CD4-positive, alpha-beta T cell treated with Interleukin-15 for 1 hour (primary cell): ENCODE measurements at regions not wholly inside any gene's neighbourhood (a gene's known extent, or its start where the extent isn't known, plus 50 kb on each side); places are given as distances from the start of the nearest gene placed in this dataset.
A peak's percentile ranks its signal among the peaks of the same experiment; 100 is the strongest.
"Not testable (repeated sequence)": the region's sequence is repeated elsewhere in the genome, so short reads cannot be mapped to it uniquely, and the experiment has no call there.

Experiments
- DNase-seq: peaks from one replicate; pipeline ENCODE4 v3.0.0-alpha.2; 2020

DNA sequence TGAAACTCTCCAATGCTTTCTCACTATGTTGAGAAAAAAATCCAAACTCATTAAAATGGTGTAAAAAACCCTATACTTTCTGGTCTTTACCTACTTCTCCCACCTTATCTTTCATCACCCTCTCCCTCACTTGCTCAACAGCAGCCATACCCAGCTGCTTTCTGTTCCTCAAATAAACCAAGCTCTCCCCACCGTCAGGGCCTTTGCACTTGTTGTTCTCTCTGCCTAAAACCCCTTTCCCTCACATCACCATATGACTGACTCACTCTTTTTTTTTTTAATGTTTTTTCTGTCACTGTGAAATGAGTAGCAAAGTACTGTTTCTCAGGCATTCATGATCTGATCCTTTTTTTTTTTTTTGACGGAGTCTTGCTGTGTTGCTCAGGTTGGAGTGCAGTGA is 122.3 kb upstream of the TMEM164 start:
- peak; percentile 59 for DNase-seq

DNA sequence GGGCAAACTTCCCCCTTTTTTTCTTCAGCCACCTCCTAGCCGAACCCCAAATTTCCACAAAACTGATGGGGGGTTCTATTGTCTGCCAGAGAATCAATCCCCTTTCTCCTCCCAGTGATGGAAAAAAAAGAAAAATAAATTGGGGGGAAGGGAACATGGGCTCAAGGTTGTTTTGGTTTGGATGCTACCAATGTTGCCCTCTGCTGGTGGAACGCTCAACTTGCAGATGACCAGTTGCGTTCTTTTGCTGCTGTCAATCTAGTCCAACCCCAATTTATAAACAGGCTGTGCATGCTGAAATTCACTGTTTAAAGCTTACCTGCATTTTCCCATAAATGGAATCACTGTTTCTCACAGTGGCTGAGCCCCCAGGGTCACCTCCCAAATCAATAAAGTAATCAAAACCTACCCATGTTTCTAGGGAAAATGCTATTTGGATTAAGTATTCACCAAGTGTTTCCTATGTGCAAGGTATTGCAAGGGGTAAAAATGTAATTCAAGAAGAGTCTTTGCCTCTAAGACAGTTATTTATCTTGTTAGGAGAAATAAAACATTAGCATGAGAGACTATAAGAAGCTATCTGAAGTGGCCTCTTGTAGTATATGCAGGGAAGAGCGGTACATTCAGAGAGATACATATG is 116.7 kb upstream of the TMEM164 start:
- DNase-seq, result no peak

DNA sequence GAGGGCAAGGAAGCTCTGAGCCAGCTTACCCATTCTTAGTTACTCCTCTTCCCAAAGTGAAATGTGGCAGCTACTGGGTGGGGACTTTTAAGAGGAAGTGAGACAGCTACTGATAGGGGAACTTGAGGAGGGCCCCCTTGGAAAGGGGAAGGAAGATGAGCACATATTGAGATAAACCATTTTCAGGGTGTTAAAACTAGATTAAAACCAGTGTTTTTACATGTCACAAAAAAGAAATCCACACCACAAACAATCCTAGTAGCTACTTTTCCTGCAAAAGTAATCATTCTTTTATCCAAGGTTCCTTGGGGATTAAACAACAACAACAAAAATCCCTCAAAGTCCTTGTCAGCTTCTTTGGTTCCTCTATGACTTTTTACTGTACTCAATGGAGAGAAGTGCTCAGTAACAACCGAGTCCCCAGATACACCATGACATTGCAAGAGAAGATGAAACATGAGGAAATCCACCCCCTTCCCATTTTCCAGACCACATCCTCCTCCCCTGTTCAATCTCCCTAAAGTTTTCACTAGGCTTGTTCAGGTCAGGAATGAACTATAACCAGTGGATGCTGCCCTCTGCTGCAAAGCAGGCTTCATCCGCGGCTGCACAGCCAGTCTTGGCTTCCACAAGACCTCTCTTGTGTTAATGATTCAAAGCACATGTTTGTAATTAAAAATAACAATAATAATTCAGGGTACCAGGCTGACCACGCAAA is 113.5 kb upstream of the TMEM164 start:
- peak; percentile 36 for DNase-seq

DNA sequence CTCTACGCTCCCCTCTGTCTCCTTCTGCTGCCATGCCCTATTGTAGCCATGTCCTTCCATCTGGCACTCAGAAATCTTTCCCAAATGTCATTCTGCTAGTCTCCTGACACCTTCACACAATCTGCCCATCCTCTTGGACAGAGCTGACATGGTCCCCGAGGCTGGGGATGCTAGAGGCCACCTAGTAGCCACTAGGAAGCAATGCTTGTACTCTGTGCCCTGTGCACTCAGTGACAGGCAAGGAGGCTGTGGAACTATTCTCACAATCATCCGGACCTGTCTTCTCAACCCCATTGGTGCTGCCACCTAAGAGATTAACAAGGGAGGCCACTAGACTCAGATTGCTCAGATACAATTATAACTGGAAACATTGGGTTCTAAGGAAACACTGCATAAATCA is 112.6 kb upstream of the TMEM164 start:
- no peak for DNase-seq

DNA sequence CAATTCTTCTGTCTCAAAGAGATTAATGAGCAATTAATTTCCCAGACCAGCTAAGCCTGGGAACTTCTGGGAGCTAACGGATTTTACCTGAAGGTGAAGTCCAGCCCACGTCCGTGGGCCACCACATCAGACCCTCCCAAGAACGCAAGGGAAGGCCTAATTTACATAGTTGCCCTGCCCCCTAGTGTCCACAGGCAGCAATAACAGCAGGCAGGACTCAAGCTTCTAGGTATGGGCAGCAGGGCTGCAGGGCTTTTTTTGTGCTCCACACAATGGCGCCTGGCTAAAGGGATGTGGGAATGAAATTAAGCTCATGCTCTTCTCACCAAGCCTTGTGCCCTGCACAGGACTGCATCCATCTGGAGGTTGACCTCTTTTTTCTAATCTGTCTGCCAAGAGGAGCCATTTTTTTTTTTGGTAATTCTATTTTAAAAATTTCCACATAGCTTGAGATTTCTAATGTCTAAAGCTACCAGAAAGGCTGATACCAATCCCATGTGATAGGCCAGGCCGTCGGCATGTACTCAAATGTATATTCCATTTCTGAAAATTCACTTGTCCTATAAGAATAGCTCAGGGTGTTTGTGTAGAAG is 111.9 kb upstream of the TMEM164 start:
- DNase-seq, result peak; percentile 32

DNA sequence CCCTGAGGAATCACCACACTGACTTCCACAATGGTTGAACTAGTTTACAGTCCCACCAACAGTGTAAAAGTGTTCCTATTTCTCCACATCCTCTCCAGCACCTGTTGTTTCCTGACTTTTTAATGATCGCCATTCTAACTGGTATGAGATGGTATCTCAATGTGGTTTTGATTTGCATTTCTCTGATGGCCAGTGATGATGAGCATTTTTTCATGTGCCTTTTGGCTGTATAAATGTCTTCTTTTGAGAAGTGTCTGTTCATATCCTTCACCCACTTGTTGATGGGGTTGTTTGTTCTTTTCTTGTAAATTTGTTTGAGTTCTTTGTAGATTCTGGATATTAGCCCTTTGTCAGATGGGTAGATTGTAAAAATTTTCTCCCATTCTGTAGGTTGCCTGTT is 106.9 kb upstream of the TMEM164 start:
- DNase-seq, result not testable (repeated sequence)

DNA sequence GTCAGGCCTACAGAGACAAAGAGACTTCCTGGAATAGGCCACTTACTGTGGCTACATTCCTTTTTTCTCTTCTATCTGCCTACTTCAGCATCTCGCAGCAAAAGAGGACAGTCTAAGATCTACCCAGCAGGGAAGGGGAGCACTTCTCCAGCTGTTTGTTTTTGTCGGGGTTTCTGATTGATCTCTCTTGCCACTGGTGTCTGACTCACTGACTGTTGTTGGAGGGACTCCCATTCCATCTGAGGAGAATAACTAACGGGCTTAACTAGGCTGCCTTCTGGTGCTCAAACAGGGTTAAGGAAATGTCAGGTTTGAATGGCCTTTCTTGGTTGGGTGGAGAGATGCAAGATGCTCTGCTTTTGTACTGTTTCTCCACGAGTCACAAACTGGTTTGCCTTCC is 100.2 kb upstream of the TMEM164 start:
- DNase-seq, result no peak

DNA sequence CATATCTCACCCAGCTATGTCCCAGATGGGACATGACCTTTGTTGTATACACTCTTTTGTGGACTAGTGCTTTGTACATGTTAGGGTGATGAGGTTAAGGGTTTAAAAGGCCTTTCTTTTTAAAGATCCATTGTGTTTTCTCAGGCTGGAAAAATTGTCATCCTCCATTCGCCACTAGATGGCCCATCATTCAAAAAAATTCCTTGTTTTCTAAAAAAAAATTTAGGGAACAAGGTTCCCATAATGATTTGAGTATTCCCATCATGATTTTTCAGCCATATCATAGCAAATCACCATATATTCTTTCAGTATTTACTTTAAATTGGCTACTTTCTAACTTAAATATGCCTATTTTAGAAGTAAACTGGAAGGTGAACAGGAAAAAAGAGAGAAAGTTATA is 91.9 kb upstream of the TMEM164 start:
- no peak for DNase-seq

DNA sequence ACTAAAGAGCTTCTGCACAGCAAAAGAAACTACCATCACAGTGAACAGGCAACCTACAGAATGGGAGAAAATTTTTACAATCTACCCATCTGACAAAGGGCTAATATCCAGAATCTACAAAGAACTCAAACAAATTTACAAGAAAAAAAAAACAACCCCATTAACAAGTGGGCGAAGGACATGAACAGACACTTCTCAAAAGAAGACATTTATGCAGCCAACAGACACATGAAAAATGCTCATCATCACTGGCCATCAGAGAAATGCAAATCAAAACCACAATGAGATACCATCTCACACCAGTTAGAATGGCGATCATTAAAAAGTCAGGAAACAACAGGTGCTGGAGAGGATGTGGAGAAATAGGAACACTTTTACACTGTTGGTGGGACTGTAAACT is 89.9 kb upstream of the TMEM164 start:
- DNase-seq, result not testable (repeated sequence)

DNA sequence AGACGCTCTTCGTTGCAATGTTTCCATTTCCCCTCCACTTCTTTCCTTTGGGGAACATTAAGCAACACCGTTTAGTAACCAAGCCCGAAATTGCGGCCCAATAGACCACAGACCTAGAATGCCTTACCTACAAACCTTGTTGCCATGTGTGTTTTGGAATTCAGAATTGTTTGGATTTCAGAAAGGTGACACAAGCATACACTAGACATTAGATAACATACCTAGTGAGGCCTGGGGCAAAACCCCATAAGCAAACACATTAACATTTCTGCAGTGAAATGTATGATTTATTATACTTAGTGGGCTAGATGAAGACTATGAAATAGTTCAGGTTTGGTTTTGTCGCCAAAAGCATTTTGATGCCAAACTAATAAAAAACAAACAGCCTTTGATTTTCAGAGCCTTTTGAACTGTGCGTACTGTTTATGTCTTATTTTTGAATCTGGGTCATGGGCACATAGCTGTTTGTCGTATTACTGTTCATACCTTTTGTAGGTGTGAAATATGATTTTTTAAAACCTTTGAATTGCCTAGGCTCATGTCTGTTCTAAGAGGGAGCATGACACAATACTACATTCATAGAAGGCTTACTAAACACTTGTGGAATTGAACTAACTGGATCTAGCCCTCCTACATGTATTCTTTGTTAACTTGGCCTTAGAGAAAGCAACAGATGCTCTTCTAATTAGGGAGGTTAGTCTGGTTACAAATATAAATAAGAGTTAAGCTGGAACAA is 88.6 kb upstream of the TMEM164 start:
- DNase-seq, result no peak

DNA sequence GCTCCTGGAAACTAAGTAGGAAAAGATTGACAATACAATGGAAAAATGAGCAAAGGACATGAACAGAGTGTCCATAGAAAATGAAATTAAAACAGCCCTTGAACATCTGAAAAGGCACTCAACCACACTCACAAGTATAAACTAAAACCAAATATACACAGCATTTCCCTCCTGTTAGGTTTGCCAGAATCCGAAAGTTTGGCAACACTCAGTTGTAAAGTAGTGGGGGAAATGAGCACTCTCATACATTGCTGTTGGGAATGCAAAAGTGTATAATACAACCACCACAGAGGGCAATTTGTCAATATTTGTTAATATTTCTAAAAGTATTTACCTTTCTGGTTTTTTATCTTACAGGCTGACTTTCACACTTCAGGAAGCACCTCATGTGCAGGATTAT is 84.2 kb upstream of the TMEM164 start:
- no peak for DNase-seq

DNA sequence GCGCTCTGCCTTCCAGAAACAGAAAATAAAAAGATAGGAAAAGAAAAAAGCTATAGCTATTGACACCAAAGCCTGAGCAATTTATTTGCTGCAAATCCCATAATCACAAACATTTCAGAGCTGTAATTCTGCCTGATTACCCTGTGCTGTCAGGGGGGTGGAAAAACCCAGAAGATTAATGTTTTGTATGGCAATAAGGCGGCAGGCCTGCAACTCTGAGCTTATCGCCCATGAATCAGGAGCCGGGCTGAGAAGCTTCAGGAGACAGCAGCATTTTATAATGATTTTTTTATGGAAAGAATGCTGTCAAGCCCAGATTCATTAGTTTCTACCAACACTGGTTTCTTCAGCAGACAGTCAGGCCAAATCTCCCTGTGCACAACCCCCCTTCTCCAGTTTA is 82.6 kb upstream of the TMEM164 start:
- DNase-seq, result no peak

DNA sequence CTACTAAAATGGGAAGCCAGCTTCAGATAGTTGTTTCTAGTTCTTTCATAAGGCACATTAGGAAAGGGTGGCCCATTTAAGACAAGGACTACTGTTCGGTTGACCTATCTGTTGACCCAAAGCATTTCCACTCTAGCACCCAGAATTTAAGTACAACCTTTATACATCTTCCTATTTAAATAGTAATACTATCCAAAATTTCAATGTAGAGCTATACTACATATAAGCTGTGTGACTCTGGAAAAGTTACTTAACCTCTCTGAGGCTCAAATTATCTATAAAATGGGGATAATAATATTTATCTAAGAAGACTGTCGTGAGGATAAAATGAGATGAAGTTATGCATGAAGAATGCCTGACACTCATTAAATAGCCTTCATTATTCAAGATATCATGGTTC is 82.0 kb upstream of the TMEM164 start:
- no peak for DNase-seq

DNA sequence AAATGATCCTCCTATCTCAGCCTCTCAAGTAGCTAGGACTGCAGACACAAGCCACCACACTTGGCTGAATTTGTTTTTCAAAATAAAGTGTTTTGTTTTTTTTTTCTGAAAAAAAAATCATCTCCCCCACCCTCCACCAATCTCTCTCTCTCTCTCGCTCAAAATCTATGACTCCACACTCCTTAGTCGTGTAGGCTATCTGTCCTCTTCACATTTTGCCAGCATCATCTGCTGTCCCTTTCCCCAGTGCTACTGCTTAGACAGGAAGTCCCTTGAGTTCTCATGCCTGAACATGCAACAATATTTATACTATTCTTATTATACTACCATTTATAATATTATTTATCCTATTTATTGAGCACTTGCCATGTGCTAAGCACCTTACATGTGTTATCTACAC is 80.7 kb upstream of the TMEM164 start:
- no peak for DNase-seq

DNA sequence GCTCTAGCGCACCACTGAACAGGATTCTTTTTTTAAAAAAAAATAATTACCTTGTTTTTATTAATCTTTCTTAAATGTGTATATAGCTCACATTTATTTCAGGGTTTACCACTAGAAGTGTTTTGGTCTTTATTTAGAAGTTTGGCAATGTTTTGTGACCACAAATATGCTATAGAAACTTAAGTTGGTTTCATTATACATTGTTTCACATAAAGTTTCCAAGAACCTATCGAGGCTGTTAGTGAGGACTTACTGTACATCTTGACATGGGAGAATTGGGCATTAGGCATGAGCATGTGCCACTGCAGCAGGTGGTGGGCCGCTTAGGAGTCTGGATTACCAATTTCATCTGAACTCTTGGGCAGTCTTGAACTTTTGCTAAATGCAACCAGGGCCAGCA is 77.9 kb upstream of the TMEM164 start:
- not testable (repeated sequence) for DNase-seq

DNA sequence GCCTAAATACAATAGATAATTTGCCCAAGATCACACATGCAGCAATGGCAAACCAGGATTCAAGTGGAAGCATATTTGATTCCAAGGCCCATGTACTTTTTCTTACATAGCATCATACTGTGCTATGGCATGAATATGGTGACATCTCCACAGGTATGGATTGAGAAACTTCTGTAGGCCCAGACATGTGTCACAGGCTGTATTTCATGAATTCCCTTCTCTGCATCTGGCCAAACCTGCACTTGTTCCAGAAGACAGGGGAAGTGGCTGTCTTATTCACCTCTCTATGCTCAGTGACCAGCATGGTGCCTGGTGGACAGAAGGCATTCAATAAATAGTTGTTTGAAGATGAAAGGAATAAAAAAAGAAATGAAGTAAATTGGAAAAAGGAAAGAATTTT is 77.3 kb upstream of the TMEM164 start:
- DNase-seq, result no peak

DNA sequence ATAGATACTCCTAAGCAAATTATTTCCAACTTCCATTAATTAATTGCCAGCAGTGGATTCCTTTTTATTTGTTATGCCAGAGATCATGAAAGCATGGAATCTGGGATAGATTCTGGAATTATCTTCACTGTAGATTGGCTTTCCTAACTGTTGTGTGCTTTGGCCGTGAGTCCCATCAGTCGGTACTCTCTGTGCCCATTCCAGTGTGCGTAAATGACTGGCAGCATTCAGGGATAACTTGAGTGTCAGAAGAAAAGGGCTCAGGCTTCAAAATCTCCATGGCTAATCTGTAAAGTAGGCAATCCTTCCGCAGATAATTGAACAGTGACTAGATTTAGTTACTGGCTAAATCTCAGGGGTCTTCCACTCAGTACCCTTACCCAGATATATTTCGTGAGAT is 76.8 kb upstream of the TMEM164 start:
- no peak for DNase-seq

DNA sequence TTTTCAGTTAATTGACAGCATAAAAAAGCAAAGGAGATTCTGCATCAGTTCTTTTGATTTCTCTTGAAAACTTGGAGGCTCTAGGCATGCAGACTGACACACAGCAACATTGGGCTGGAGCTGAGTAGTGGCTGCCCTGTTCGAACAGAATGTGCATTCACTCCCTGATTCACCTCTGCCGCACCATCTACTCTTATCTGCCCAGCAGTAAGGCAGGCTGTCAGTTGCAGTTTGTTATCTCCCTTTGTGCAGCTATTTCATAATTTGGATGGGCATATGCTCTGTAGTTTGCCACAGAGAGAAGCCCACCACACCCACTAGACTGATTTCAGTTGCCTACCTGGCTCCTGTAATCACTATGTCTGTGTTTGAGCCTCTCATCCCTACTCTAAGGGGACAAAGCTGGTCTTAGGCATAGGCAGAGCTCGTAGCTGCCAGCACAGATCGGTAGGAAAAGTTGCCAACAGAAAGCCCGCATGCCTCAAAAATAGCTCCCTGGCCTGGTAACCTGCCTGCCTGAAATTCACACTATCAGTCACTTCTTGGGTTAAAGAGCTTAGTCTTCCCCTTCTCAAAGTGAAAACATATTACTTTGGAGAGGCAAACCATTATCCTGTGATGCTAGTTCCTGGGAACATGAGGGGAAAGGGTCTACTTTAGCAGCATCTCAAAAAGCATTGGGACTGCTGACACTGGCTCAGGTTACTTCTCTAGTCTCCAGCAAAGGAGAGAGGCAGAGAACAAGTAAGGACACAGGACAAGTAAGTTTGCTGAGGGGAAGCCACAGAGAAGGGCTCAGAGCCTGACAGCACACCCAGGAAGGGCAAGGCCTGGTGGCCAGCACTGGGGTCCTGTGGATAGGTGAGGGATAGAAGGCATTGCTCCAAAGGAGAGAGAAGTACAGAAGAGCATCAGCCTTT is 75.9 kb upstream of the TMEM164 start:
- DNase-seq, result no peak

DNA sequence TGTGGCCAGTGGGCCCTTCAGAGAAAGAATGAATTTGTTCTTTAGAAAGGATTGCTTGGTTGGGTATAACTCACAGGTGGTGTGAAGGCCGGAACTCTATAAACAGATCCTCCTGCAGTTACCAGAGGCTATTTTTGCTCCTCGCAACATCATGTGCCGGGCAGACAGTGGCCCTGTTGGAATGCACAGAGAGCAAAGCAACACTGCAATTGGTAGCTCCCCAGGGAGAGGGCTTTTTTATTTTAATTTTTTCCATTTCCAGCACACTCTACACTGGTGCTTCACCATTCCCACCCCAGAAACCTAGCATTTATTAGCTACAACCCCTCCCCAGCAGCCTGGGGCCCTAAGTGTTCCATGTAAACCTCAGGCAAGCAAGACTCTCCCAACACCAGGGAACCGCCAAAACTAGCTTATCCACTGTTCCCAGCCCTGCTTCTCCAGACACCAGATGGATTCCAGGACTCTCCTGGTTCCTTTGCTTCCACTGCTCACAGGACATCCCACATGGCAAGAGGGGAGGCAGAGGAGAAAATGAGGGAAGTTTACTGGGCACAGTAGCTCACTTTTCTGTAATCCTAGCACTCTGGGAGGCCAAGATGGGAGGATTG is 75.1 kb upstream of the TMEM164 start:
- DNase-seq, result no peak

DNA sequence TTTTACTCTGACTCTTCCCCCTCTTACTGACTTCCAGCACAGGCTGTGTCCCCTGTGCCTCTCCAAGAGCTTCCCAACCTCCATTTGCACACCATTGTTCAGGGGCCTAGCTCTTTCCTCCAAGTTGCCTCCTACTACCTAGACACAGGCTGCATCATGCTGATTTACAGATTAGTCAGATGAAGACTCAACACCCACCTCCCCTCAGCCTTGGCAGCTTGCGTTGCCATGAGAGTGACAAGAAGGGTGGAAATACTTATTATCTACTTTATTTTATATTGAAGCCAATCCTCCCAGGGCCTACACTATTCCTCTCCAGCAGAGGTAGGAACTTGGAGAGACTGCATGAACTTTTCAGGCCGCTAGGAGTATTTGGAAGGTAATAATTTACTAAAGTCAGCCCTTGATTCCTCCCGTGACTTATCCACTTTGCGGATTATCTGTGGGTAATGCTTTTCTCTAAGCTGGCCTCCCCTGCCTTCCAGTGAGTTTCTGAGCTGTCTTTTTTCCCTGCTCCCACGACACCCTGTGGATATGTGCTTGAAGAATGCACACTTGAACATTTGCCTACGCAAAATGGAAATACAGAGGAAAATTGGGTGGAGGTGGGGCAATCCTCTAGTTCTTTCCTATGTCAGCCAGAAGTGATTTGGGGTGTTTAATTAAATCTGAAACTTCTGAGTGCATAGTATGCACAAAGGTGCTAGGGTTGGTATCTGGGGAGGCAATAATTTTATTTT is 74.1 kb upstream of the TMEM164 start:
- no peak for DNase-seq

DNA sequence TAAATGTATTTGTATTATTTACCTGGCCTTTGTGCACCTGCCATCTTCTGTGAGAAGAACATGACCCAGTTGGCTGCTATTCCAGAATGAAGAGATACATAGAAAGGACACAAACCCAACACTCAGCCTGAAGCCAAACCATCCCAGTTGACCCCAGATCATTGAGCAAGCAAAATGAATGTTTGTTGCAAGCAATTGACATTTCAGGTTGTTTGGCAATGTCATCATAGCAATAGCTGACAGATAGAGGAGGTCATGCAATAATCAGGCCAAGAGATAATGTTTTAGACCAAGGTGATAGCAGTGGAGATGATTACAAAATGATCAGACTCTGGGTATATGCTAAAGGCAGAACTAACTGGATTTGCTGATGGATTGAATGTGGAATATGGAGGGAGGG is 71.2 kb upstream of the TMEM164 start:
- DNase-seq, result no peak

DNA sequence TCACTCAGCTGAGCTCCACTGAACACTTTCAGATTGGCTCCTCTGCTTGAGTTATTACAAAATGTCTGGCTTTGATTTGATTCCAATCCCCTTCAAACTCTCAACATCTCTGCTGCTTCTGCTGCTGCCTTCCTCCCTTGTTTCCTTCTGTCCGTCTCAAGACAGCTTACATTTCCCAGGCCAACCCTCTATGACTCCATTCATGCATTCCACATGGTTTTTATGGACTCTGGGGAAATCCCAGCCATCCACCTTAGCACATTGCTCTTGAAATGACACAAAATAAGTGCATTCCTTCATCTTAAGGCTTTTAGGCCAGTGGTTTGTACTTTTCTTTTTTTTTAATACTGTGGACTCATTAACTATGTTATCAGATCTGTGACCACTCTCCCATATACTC is 68.5 kb upstream of the TMEM164 start:
- no peak for DNase-seq
